SW480 (cell line): ENCODE measurements at regions not wholly inside any gene's neighbourhood (a gene's known extent, or its start where the extent isn't known, plus 50 kb on each side); places are given as distances from the start of the nearest gene placed in this dataset.
"Not testable (repeated sequence)": the region's sequence is repeated elsewhere in the genome, so short reads cannot be mapped to it uniquely, and the experiment has no call there.

ENCODE experiments used
- DNase-seq: peaks from one replicate; pipeline ENCODE4 v3.0.0-alpha.2; 2016; ENCODE audit warnings: low spot score

GRCh38 chr2:11922294-11922693 is 175.9 kb downstream of the LPIN1 start:
- DNase-seq: no peak

- no peak for DNase-seq
Observed at GRCh38 chr2:11923935-11924334, 177.5 kb downstream of the LPIN1 start.

DNA sequence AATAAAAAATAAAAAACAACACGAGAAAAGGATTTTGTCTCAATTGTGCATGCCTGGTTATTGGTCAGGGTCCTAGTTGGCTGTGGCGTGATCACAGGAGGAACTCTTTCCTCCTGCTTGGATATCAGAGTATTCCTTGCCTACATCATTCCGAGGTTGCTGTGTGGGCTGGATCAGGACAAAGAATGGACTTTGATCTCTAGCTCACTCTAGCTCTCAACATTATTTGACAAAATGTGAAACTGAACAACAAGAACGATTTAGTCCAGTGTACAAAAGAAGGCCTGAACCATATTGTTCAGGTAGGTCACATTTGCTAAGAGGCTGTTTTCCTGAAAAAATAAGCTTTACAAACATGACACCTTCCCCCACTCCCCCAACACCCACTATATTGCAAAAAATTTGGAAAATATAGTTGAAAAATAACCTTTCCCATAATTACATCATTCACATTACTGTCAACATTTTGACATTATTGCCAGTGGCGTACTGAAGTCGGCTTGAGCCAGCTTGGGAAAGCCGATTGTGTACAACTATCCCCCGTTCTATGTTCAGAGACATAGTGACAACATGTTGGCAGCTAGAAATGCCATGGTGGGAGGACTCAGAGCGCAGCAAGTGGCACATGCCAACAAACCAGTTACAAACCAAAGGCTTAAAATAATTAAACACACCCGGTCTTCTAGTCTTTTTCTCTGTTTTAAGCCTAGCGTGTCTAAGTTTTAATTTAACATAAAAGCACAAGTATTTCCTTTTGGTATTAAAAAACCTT is 179.0 kb downstream of the LPIN1 start:
- peak; percentile 14 for DNase-seq

- DNase-seq: no peak
Observed at GRCh38 chr2:11930211-11930761, 183.9 kb downstream of the LPIN1 start.

GRCh38 chr2:11932048-11932512 is 185.6 kb downstream of the LPIN1 start:
- no peak for DNase-seq

- no peak for DNase-seq
Observed at GRCh38 chr2:11932962-11933361, 186.5 kb downstream of the LPIN1 start.

- DNase-seq: no peak
Observed at GRCh38 chr2:11933854-11934253, 187.4 kb downstream of the LPIN1 start.

DNA sequence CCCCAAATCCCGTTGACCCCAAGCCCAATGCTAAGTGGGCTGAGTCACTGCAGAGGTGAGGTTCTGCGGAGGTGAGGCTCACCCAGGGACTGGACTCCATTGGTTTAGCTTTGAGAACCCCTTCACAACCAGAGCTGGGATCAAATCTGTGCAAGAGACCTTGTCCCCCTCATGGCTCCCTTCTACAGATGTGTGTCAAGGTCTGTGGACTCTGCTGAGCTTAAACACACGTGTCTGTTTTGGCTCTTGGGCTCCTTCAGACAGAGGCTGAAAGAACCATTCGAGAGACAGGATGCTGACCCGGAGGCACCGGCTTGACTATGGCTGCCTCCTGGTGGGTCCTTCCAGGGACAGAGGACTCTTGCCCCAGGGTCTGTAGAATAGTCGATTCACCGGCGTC is 190.3 kb downstream of the LPIN1 start:
- no peak for DNase-seq

DNA sequence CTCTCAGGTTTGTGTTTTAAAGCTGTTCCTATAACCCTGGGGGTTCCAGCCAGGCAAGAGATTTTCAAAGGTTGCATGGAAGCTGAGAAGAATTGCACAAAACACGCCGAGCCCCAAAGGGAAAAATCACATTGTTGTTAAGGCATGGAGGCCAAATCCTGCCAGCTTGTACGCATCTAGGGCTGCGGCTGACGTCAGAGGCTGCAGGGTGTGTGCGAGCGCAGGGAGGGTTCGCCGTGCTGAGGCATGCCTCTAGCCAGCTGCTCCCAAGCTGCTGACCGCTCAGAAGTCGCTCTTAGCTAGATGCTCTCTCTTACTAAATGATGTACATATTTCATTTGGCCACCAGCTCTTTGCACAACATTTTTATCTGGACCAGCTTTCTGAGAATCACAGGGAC is 191.8 kb downstream of the LPIN1 start:
- DNase-seq: no peak

- no peak for DNase-seq
Observed at GRCh38 chr2:11939523-11939922, 193.1 kb downstream of the LPIN1 start.

DNA sequence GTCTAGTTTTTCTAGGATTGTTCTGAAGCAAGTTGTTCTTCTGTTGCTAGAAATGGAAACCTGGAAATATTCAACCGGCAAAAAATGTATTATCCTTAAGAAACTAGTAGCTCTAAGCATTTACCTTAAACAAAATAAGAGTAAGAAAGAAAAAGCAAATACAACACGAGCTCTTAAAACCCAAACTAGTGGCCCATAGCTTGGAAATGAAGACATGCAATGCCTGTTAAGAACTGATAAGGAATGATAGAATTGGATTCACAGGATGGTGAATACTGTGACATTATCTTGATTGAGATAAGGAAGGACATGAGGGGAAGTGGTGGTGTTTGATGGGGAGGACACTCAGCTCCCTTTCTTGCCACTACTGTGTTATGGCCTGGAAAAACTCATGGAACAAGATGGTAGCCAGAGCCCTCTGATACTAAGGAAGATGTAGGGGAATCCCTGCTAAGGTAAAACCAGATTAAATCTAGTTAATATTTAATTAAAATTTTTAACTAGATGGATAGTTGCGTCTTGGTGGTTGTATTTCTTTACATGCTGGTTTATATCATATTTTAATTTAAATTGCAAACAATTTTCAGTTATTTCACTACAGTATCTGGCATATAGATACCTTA is 193.8 kb downstream of the LPIN1 start:
- DNase-seq: no peak

DNA sequence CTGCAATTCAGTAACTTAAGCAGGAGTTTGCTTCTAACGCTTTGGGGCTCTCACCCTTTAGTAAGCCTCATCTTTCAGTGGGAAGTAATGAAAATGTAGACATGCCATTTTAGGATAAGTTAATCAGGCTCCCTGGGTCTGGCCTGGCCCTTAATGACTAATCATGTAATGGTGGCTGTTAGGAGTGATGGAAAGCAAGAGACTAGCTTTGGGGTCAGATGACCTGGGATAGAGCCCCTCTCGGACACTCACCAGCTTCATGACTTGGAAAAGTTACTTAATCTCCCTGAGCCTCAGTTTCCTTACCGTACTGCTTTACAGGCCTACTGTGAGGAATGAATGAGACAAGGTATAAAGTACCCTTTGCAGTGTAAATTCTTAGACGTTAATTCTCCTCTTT is 194.4 kb downstream of the LPIN1 start:
- no peak for DNase-seq

GRCh38 chr2:11941201-11942177 is 195.1 kb downstream of the LPIN1 start:
- DNase-seq: no peak

- DNase-seq: no peak
Observed at GRCh38 chr2:11942178-11942569, 195.7 kb downstream of the LPIN1 start.

- DNase-seq: no peak
Observed at GRCh38 chr2:11944311-11944710, 197.9 kb downstream of the LPIN1 start.

- no peak for DNase-seq
Observed at GRCh38 chr2:11945139-11946126, 199.0 kb downstream of the LPIN1 start.

DNA sequence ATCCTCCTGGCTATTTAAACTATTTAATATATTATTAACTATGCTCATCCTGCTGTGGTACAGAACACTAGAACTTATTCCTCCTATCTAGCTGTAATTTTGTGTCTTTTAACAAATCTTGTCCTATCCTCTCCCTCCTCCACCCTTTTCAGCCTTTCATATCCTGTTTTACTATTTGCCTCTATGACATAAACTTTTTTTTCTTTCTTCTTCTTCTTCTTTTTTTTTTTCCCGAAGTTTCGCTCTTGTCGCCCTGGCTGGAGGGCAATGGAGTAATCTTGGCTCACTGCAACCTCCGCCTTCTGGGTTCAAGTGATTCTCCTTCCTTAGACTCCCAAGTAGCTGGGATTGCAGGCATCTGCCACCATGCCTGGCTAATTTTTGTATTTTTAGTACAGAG is 201.5 kb downstream of the LPIN1 start:
- no peak for DNase-seq

- DNase-seq: no peak
Observed at GRCh38 chr2:11949732-11950523, 203.5 kb downstream of the LPIN1 start.

- no peak for DNase-seq
Observed at GRCh38 chr2:11950896-11951295, 204.5 kb downstream of the LPIN1 start.

- DNase-seq: not testable (repeated sequence)
Observed at GRCh38 chr2:11951492-11951891, 205.1 kb downstream of the LPIN1 start.
